GM18951 (cell line): ENCODE measurements at regions not wholly inside any gene's neighbourhood (a gene's known extent, or its start where the extent isn't known, plus 50 kb on each side); places are given as distances from the start of the nearest gene placed in this dataset.

Source experiments
- POLR2A ChIP-seq: IDR thresholded peaks from 4 replicates; pipeline ENCODE4 v1.6.1; 2011; ENCODE audit warnings: mild to moderate bottlenecking; ENCODE audit not compliant: insufficient read length, insufficient read depth; ENCODE audit errors: extremely low read depth
- in situ Hi-C: fragments of 300-500 bp; cut with MboI; formaldehyde crosslinking; loops from one replicate; pipeline ENCODE4 v1.12.0; 2022; ENCODE audit warnings: low sequenced_read_pairs, mixed read lengths, inconsistent platforms; ENCODE audit not compliant: unreplicated experiment

GRCh38 chr6:137652961-137653705 lies 158.9 kb upstream of the OLIG3 start:
- TF ChIP-seq POLR2A: no peak
- in situ Hi-C loops: no loop called here

- in situ Hi-C loops: no loop called here
- TF ChIP-seq POLR2A: no peak
Observed at GRCh38 chr6:137653706-137654059, 159.5 kb upstream of the OLIG3 start.

GRCh38 chr6:137654365-137654981 lies 160.3 kb upstream of the OLIG3 start:
- no peak for TF ChIP-seq POLR2A
- in situ Hi-C loops: no loop called here

- in situ Hi-C loops: no loop called here
- no peak for TF ChIP-seq POLR2A
Observed at GRCh38 chr6:137655291-137655690, 161.1 kb upstream of the OLIG3 start.

GRCh38 chr6:137656735-137657134 lies 162.5 kb upstream of the OLIG3 start:
- TF ChIP-seq POLR2A: no peak
- in situ Hi-C loops: no loop called here

- in situ Hi-C loops: no loop called here
- no peak for TF ChIP-seq POLR2A
Observed at GRCh38 chr6:137657351-137657911, 163.2 kb upstream of the OLIG3 start.

GRCh38 chr6:137658287-137658686 lies 164.1 kb upstream of the OLIG3 start:
- in situ Hi-C loops: no loop called here
- no peak for TF ChIP-seq POLR2A

GRCh38 chr6:137659871-137660270 lies 165.7 kb upstream of the OLIG3 start:
- no peak for TF ChIP-seq POLR2A
- in situ Hi-C loops: no loop called here

GRCh38 chr6:137660296-137660731 lies 166.1 kb upstream of the OLIG3 start:
- TF ChIP-seq POLR2A: no peak
- in situ Hi-C loops: no loop called here

GRCh38 chr6:137661601-137662000 lies 167.4 kb upstream of the OLIG3 start:
- in situ Hi-C loops: no loop called here
- no peak for TF ChIP-seq POLR2A

- no peak for TF ChIP-seq POLR2A
- in situ Hi-C loops: no loop called here
Observed at GRCh38 chr6:137664183-137664582, 170.0 kb upstream of the OLIG3 start.

GRCh38 chr6:137665342-137665934 lies 171.2 kb upstream of the OLIG3 start:
- in situ Hi-C loops: no loop called here
- no peak for TF ChIP-seq POLR2A

GRCh38 chr6:137666202-137666774 lies 172.1 kb upstream of the OLIG3 start:
- in situ Hi-C loops: no loop called here
- TF ChIP-seq POLR2A: no peak

- in situ Hi-C loops: no loop called here
Observed at GRCh38 chr6:137673603-137674002, 179.4 kb upstream of the OLIG3 start.

GRCh38 chr6:137676888-137677287 lies 182.7 kb upstream of the OLIG3 start:
- no peak for TF ChIP-seq POLR2A
- in situ Hi-C loops: no loop called here

More at GRCh38 chr6:137673603-137674002, 179.4 kb upstream of the OLIG3 start:
- no peak for TF ChIP-seq POLR2A
